ENCODE measurements at regions not wholly inside any gene's neighbourhood (a gene's known extent, or its start where the extent isn't known, plus 50 kb on each side); places are given as distances from the start of the nearest gene placed in this dataset.
"Not testable (repeated sequence)": the region's sequence is repeated elsewhere in the genome, so short reads cannot be mapped to it uniquely, and the experiment has no call there.

DNA sequence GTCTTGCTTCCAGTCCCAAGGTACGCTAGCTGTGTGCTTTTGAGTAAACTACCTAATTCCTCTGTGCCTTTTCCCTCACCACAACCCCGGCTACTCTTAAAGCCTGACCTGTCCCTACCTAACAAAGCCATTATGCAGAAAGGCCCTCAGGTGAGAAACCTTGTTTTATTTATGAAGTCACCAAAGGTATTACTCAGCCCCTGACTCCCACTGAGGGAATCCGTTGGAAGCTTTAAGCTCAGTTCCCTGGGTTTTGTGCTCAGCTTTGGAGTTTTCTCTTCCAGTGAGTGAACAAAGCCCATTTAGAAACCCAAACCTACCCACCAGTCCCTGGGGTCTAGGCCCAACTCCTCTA is 90.9 kb downstream of the APIP start:
- H3K4me3 ChIP-seq (ENCODE audit: low read depth, low read length), result no peak overlapping the region
- no peak for DNase-seq
- H3K4me1 ChIP-seq, result no peaks in the 10 kb centered on the region
- TF ChIP-seq, protein P1, sequence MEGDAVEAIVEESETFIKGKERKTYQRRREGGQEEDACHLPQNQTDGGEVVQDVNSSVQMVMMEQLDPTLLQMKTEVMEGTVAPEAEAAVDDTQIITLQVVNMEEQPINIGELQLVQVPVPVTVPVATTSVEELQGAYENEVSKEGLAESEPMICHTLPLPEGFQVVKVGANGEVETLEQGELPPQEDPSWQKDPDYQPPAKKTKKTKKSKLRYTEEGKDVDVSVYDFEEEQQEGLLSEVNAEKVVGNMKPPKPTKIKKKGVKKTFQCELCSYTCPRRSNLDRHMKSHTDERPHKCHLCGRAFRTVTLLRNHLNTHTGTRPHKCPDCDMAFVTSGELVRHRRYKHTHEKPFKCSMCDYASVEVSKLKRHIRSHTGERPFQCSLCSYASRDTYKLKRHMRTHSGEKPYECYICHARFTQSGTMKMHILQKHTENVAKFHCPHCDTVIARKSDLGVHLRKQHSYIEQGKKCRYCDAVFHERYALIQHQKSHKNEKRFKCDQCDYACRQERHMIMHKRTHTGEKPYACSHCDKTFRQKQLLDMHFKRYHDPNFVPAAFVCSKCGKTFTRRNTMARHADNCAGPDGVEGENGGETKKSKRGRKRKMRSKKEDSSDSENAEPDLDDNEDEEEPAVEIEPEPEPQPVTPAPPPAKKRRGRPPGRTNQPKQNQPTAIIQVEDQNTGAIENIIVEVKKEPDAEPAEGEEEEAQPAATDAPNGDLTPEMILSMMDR (IDR thresholded peaks at IDR 0.05; ENCODE audit: low read depth, low read length), result no peak
- no peaks in the 10 kb centered on the region for H3K36me3 ChIP-seq
- no peaks in the 10 kb centered on the region for H3K9me3 ChIP-seq
- no peaks in the 10 kb centered on the region for H3K27me3 ChIP-seq

DNA sequence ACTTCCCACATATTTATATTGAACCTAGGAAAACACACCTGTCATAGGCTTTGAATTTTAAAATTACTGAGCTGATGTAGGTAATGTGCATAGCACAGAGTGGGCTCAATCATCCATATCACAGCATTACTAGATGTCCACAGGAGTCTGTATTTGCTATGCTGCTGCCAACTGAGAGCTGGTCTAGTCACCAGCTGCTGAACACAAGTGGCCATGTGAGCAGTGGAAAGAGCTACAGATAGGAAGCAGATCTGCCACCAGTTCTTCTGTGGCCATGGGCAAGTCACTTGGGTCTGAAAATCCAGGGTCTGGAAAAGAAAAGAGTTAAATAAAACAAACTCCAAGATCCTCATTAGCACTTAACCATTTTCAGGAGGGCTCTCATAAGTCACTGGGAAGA is 91.8 kb downstream of the APIP start:
- H3K9me3 ChIP-seq, result no peaks in the 10 kb centered on the region
- H3K4me1 ChIP-seq, result no peaks in the 10 kb centered on the region
- no peaks in the 10 kb centered on the region for H3K36me3 ChIP-seq
- no peak overlapping the region for H3K4me3 ChIP-seq (ENCODE audit: low read depth, low read length)
- no peaks in the 10 kb centered on the region for H3K27me3 ChIP-seq
- DNase-seq, result no peak
- TF ChIP-seq, protein P1 (IDR thresholded peaks at IDR 0.05; ENCODE audit: low read depth, low read length), result no peak

DNA sequence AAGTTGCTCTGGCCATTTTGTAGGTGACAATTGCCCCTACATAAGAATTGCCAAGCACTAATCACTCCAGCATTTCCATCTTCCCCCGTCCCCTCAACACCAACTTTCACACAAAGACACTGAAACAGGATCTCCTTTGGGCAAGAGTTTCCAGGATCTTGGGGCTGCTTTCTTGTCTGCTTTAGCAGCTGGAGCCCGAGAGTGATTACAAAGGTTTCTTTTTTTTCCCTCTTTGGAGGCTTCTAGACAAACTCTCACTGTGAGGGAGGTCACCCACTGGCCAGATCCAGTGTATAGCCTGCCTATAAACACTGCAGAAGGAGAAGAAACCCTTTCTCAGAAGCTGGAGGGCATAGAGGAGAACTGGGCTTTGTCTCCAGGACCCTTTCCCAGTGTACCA is 92.5 kb downstream of the APIP start:
- no peaks in the 10 kb centered on the region for H3K9me3 ChIP-seq
- H3K36me3 ChIP-seq, result no peaks in the 10 kb centered on the region
- TF ChIP-seq, protein P1 (IDR thresholded peaks at IDR 0.05; ENCODE audit: low read depth, low read length), result no peak
- no peaks in the 10 kb centered on the region for H3K27me3 ChIP-seq
- no peak for DNase-seq
- H3K4me3 ChIP-seq (ENCODE audit: low read depth, low read length), result no peak overlapping the region
- H3K4me1 ChIP-seq, result no peaks in the 10 kb centered on the region

DNA sequence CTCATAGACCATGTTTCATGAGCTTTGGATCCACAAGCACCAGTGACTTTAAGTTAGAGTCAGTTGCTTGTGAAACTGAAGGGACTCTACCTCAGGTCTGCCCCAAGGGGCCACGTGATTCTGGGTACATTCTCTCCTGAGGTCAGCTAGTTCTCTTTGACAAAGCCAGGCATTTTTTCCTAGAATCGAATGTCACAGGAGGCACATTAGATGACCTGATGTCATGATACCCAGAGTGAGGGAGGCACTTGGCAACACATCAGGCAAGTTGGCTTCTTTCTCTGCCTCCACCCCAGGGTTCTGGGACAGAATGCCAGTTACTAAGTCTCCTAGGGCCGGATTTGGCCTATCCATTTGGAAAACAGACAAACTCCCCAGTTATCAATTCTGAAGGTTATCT is 93.0 kb downstream of the APIP start:
- Histone ChIP-seq H3K36me3 (no peaks in the 10 kb centered on the region), H3K4me3 (ENCODE audit: low read depth, low read length) (no peak overlapping the region), H3K9me3 (no peaks in the 10 kb centered on the region), H3K4me1 (no peaks in the 10 kb centered on the region), H3K27me3 (no peaks in the 10 kb centered on the region)
- TF ChIP-seq, protein P1 (IDR thresholded peaks at IDR 0.05; ENCODE audit: low read depth, low read length), result no peak
- no peak for DNase-seq

DNA sequence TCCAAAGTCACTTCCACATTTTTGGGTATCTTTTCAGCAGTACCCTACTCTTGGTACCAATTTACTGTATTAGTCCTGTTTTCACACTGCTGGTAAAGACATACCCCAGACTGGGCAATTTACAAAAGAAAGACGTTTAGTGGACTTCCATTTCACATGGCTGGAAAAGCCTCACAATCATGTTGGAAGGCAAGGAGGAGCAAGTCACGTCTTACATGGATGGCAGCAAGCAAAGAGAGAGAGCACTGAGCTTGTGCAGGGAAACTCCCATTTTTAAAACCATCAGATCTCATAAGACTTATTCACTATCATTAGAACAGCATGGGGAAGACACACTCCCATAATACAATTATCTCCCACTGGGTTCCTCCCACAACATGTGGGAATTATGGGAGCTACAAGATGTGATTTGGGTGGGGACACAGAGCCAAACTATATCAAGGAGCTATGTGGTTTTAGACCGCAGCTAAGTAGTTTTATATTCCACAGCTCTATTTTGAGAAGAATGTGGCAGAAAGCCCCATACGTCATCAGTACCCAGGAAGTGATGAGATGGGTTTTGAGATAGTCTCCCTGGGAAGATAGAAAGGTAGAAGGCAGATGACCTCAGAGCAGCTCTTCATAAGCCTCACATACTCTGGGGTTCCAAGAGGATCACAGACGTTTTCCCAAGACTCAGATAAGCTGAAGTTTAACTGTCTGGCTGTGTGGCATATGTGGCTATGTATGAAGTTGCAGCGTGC is 96.3 kb downstream of the APIP start:
- Histone ChIP-seq H3K4me3 (ENCODE audit: low read depth, low read length) (no peak overlapping the region), H3K4me1 (no peaks in the 10 kb centered on the region), H3K36me3 (no peaks in the 10 kb centered on the region), H3K27me3 (no peaks in the 10 kb centered on the region), H3K9me3 (no peaks in the 10 kb centered on the region)
- TF ChIP-seq, protein P1 (IDR thresholded peaks at IDR 0.05; ENCODE audit: low read depth, low read length), result no peak
- no peak for DNase-seq

DNA sequence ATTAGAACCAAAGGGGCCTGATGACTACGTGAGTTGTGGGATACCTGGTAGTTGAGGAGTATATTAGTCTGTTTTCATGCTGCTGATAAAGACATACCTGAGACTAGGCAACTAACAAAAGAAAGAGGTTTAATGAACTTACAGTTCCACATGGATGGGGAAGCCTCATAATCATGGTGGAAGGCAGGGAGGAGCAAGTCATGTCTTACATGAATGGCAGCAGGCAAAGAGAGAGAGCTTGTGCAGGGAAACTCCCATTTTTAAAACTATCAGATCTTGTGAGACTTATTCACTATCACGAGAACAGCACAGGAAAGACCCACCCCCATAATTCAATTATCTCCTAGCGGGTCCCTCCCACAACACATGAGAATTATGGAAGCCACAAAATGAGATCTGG is 98.4 kb downstream of the APIP start:
- not testable (repeated sequence) for H3K4me1 ChIP-seq; H3K9me3 ChIP-seq; H3K36me3 ChIP-seq; DNase-seq; H3K27me3 ChIP-seq; H3K4me3 ChIP-seq (ENCODE audit: low read depth, low read length)

Data from BE2C (cell line).